Breast epithelium (tissue), 4 donors: ENCODE measurements at regions not wholly inside any gene's neighbourhood (a gene's known extent, or its start where the extent isn't known, plus 50 kb on each side); places are given as distances from the start of the nearest gene placed in this dataset.

Experiments used
- DNase-seq, 2 donors: peaks; one replicate each; pipeline ENCODE4 v3.0.0-alpha.2; 2019; ENCODE audit warnings: low spot score in 2 of 2
- H3K27ac ChIP-seq, 2 donors: fragments of 200-600 bp; sonication (generic) in 1 of 2; one replicate each; pipeline ENCODE4 v1.5.1; 2016 to 2019; ENCODE audit warnings: mild to moderate bottlenecking in 1 of 2
- H3K27me3 ChIP-seq, 2 donors: fragments of 200-600 bp; sonication (generic) in 1 of 2; one replicate each; pipeline versions ENCODE4 v1.5.1 to v1.6.0; 2017 to 2019; ENCODE audit warnings: control low read depth in 1 of 2, mild to moderate bottlenecking in 1 of 2
- H3K36me3 ChIP-seq: fragments of 200-600 bp; one replicate; pipeline ENCODE4 v1.5.1; 2019
- H3K4me1 ChIP-seq, 2 donors: fragments of 200-600 bp; sonication (generic); one replicate each; pipeline ENCODE4 v1.5.1; 2016 to 2019; ENCODE audit warnings: control low read depth in 1 of 2
- H3K4me3 ChIP-seq, 3 donors: fragments of 200-600 bp; sonication (generic); 1 replicate in 2 of 3; 2 replicates in 1 of 3; pipeline ENCODE4 v1.5.1; 2016 to 2019; ENCODE audit warnings: mild to moderate bottlenecking in 3 of 3, moderate library complexity in 2 of 3
- H3K9me3 ChIP-seq, 2 donors: fragments of 200-600 bp; sonication (generic) in 1 of 2; one replicate each; pipeline ENCODE4 v1.5.1; 2016 to 2019; ENCODE audit warnings: control low read depth in 1 of 2
- CTCF ChIP-seq, 3 donors: fragments of 450-650 bp; IDR thresholded peaks; one replicate each; pipeline ENCODE4 v1.5.1; 2016 to 2017; ENCODE audit warnings: antibody characterized with exemption in 3 of 3, mild to moderate bottlenecking in 3 of 3, moderate library complexity in 3 of 3
- POLR2A ChIP-seq: fragments of 450-650 bp; IDR thresholded peaks from one replicate; pipeline ENCODE4 v1.6.1; 2016; ENCODE audit warnings: antibody characterized with exemption, mild to moderate bottlenecking, moderate library complexity
- POLR2AphosphoS5 ChIP-seq, 3 donors: sonication (generic); formaldehyde crosslinking; IDR thresholded peaks; one replicate each; pipeline ENCODE4 v1.6.1; 2017; ENCODE audit warnings: antibody characterized with exemption in 3 of 3
- intact Hi-C: fragments of 100-400 bp; cut with DNase I; formaldehyde crosslinking; loops from one replicate; pipeline ENCODE4 v1.15.1; 2023; ENCODE audit warnings: low total_unique reads

- Histone ChIP-seq H3K36me3 (no peaks in the 10 kb centered on the region), H3K27ac (no peak overlapping the region), H3K27me3 (no peaks in the 10 kb centered on the region), H3K4me1 (no peaks in the 10 kb centered on the region), H3K9me3 (no peaks in the 10 kb centered on the region), H3K4me3 (no peak overlapping the region)
- intact Hi-C loops: loop anchor here (2.0 kb wide), 1 partner anchor 42 kb away; no protein-coding TSS in a partner anchor
- TF ChIP-seq POLR2A: no peak
- no peak for TF ChIP-seq CTCF (IDR thresholded peaks at IDR 0.05)
- TF ChIP-seq POLR2AphosphoS5 (IDR thresholded peaks at IDR 0.05): no peak
- DNase-seq: no peak
These were observed 219.0 kb upstream of the CD96 start for GRCh38 chr3:111323019-111323418.

- H3K27ac ChIP-seq: no peak overlapping the region
- DNase-seq: no peak
- H3K4me1 ChIP-seq: no peaks in the 10 kb centered on the region
- H3K36me3 ChIP-seq: no peaks in the 10 kb centered on the region
- H3K4me3 ChIP-seq: no peak overlapping the region
- no peaks in the 10 kb centered on the region for H3K27me3 ChIP-seq
- no peak for TF ChIP-seq POLR2AphosphoS5 (IDR thresholded peaks at IDR 0.05)
- no peak for TF ChIP-seq POLR2A
- TF ChIP-seq CTCF (IDR thresholded peaks at IDR 0.05): no peak
- intact Hi-C loops: no loop called here
- no peaks in the 10 kb centered on the region for H3K9me3 ChIP-seq
These were observed 217.8 kb upstream of the CD96 start for GRCh38 chr3:111324151-111324550.

GRCh38 chr3:111324645-111325044, 217.4 kb upstream of the CD96 start:
- no peak overlapping the region for H3K27ac ChIP-seq
- no peaks in the 10 kb centered on the region for H3K9me3 ChIP-seq
- H3K36me3 ChIP-seq: no peaks in the 10 kb centered on the region
- TF ChIP-seq POLR2A: no peak
- no peak for TF ChIP-seq POLR2AphosphoS5 (IDR thresholded peaks at IDR 0.05)
- TF ChIP-seq CTCF (IDR thresholded peaks at IDR 0.05): no peak
- no peak overlapping the region for H3K4me3 ChIP-seq
- intact Hi-C loops: no loop called here
- H3K27me3 ChIP-seq: no peaks in the 10 kb centered on the region
- no peaks in the 10 kb centered on the region for H3K4me1 ChIP-seq
- no peak for DNase-seq

- Histone ChIP-seq H3K27ac (no peak overlapping the region), H3K9me3 (no peaks in the 10 kb centered on the region), H3K36me3 (no peaks in the 10 kb centered on the region), H3K4me3 (no peak overlapping the region), H3K4me1 (no peaks in the 10 kb centered on the region), H3K27me3 (no peaks in the 10 kb centered on the region)
- no peak for DNase-seq
- TF ChIP-seq CTCF (IDR thresholded peaks at IDR 0.05) (no peak), POLR2A (no peak), POLR2AphosphoS5 (IDR thresholded peaks at IDR 0.05) (no peak)
- intact Hi-C loops: no loop called here
These were observed 216.8 kb upstream of the CD96 start for GRCh38 chr3:111325160-111325718.

GRCh38 chr3:111326144-111326995, 215.6 kb upstream of the CD96 start:
- no peak for DNase-seq
- Histone ChIP-seq H3K4me1 (no peaks in the 10 kb centered on the region), H3K27ac (no peak overlapping the region), H3K36me3 (no peaks in the 10 kb centered on the region), H3K9me3 (no peaks in the 10 kb centered on the region), H3K4me3 (no peak overlapping the region), H3K27me3 (no peaks in the 10 kb centered on the region)
- intact Hi-C loops: no loop called here
- TF ChIP-seq CTCF (IDR thresholded peaks at IDR 0.05) (no peak), POLR2AphosphoS5 (IDR thresholded peaks at IDR 0.05) (no peak), POLR2A (no peak)
